LNCAP (cell line): ENCODE measurements at regions not wholly inside any gene's neighbourhood (a gene's known extent, or its start where the extent isn't known, plus 50 kb on each side); places are given as distances from the start of the nearest gene placed in this dataset.

ENCODE experiments used
- TF ChIP-seq, protein P1 (sequence below): fragments of 450-650 bp; IDR thresholded peaks from 2 replicates; pipeline ENCODE4 v1.5.1; 2017; ENCODE audit warnings: mild to moderate bottlenecking

DNA sequence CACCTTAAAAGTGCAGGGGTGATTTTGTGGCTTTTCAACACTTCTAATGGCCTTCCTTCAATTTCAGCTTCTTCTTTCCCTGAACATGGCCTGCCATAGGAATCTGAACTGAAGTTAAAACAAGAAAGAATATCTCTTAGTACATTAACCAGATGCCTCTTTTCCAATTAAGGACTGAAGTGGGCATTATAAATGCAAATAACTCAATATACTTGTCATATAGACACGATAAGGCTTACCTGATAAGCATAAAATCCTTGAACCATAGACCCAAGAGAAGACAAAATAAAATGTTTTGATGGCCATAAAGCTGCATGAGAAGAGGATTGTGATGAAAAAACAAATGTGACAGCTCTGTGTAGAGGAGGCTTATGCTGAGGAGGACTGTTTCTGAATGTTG is 173.1 kb downstream of the MC4R start:
- TF ChIP-seq, protein P1, sequence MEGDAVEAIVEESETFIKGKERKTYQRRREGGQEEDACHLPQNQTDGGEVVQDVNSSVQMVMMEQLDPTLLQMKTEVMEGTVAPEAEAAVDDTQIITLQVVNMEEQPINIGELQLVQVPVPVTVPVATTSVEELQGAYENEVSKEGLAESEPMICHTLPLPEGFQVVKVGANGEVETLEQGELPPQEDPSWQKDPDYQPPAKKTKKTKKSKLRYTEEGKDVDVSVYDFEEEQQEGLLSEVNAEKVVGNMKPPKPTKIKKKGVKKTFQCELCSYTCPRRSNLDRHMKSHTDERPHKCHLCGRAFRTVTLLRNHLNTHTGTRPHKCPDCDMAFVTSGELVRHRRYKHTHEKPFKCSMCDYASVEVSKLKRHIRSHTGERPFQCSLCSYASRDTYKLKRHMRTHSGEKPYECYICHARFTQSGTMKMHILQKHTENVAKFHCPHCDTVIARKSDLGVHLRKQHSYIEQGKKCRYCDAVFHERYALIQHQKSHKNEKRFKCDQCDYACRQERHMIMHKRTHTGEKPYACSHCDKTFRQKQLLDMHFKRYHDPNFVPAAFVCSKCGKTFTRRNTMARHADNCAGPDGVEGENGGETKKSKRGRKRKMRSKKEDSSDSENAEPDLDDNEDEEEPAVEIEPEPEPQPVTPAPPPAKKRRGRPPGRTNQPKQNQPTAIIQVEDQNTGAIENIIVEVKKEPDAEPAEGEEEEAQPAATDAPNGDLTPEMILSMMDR = no peak

DNA sequence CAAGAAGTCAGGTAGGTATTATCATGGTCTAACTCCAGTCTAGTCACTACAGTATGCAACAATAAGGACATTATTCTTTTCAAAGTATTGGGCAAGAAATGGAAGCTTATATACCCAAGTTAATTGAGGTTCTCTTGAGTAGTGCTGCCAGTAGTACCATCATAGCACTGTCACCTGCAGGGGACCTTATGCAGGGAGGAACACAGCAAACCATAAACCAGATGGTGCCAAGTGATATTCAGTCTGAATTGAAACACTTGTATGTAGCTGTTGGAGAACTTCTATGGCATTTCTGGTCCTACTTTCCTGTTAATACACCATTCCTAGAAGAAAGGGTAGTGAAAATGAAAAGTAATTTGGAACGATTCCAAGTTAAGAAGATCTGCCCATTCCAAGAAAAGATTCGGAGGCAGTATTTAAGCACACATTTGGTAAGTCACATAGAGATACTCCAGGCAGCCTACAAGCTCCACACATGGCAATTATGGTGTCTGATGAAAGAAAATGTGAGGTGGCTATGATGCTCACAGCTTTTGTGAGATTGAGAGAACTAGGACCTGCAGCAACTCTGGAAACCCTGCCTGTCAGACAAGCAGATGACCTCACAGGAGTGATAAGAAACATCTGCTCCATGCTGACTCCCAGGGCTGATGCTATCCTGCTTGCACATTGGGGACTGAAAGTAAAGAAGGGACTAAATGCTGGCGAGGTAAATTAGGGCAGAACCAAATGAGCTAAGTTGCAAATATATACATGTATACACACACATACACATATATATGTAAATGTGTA is 174.7 kb downstream of the MC4R start:
- TF ChIP-seq, protein P1 = no peak

DNA sequence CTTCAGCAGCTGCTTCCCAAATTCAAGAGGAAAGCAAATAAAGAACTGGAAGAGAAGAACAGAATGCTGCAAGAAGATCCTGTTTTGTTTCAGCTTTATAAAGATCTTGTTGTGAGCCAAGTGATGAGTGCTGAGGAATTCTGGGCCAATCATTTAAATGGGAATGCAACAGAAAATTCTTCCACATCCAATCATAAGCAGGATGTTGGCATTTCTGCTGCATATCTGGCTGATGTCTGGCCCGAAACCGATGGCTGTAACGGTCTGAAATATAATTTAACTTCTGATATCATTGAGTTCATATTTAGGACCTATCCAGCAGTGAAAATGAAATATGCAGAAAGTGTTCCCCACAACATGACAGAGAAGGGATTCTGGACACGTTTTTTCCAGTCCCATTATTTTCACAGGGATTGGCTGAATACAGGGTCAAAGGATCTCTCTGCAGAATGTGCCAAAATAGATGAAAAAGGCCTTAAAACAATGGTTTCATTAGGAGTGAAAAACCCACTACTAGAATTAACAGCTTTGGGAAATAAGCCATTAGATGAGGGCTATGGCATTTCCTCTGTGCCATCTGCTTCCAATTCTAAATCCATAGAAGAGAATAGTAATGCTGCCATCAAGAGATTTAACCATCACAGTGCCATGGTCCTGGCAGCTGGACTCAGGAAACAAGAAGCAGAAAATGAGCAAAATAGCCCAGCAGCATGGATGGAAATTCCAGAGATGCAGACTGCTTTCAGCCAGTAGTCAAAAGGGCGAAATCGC is 175.6 kb downstream of the MC4R start:
- TF ChIP-seq, protein P1 = no peak

DNA sequence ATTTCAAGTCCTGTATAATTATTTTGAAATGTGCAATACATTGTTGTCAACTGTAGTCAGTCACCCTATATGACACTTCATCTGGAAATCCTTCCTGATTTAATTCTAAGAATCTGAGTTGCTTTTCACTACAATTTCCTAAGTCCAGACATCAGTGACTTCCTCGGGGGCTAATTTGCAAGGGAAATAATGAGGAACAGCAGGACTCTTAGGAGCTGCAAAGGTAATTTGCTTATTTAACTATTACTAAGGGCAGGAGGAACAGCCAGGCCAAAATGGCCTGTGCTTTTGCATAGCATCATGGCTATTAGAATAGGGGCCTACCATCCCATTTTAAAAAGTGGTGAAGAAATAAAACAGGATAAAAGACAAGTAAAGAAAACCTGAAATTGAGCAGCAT is 178.8 kb downstream of the MC4R start:
- TF ChIP-seq, protein P1 = no peak

DNA sequence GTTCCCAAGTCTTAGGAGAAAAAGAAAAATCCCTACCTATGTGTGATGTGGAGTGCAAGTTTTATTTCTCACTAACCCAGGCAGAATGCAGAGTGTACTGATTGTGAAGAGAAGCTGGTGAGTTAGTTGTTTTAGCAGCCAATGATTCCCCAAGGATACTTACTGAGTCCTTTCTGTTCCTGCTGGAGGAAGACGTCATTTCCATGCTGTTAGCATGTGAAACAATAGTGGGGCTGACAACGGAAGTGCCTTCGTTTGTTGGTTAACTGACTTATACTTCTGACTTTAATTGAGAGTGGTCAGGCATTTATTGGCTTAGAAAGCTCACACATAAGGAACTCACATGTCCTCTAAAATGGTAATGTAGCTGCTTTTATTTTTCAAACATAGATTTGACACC is 180.6 kb downstream of the MC4R start:
- TF ChIP-seq, protein P1 = no peak

DNA sequence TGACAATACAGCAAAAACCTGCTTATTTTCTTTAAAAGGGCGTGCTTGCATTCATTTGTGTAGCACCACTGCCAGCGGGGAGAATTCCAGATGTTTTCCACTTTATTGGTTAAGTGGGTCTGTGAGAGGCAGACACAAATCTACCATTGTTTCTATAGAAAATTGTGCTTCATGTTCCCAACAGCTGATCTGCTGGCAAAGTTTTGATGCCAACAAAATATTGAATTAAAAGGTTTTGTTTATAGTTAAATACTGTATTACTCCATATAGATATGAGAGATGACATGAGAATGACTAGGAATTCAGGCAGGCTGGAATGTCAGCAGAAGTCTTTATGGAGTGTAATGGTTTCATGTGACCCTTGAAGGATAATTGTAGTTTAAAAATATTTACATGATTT is 182.7 kb downstream of the MC4R start:
- TF ChIP-seq, protein P1 = no peak

DNA sequence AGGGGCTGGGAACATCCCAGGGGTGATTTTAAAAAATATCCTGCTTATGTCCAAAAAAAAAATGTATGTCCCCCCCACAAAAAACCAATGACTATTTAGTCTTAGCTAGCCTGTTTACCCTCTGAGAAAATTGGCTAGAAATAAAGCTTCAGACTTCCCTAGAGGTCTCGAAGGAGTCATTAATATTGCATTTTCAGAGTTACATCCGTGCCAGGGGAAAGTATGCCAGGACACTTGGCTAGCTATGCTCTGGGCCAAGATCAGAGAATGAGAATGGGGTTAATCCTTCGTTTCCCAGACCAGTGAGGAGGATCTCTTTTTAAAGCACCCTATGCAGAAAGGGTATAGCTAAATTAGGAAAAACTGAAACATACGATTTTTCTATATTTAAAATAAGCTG is 183.6 kb downstream of the MC4R start:
- TF ChIP-seq, protein P1 = no peak
